ENCODE measurements at regions not wholly inside any gene's neighbourhood (a gene's known extent, or its start where the extent isn't known, plus 50 kb on each side); places are given as distances from the start of the nearest gene placed in this dataset.

GRCh38 chr7:109694149-109695071 lies 1124.7 kb downstream of the DNAJB9 start:
- no peaks in the 10 kb centered on the region for H3K4me1 ChIP-seq (ENCODE audit: control insufficient read depth, low read length)
- no peaks in the 10 kb centered on the region for H3K9me3 ChIP-seq (ENCODE audit: control insufficient read depth, insufficient read depth, low read length)
- no peaks in the 10 kb centered on the region for H3K27me3 ChIP-seq (ENCODE audit: control insufficient read depth, low read length)
- no peaks in the 10 kb centered on the region for H3K79me2 ChIP-seq (ENCODE audit: control insufficient read depth, low read length)
- H3K4me3 ChIP-seq (ENCODE audit: low read length) = no peak overlapping the region
- TF ChIP-seq CTCF (IDR thresholded peaks at IDR 0.05; ENCODE audit: low read depth, low read length, poor library complexity, severe bottlenecking) (no peak), EZH2phosphoT487 (IDR thresholded peaks at IDR 0.05; ENCODE audit: borderline replicate concordance, low read length) (no peak)
- H3K36me3 ChIP-seq (ENCODE audit: control insufficient read depth, low read length) = no peaks in the 10 kb centered on the region
- H3K27ac ChIP-seq (ENCODE audit: low read depth, low read length) = no peak overlapping the region
- no peaks in the 10 kb centered on the region for H4K20me1 ChIP-seq (ENCODE audit: control insufficient read depth, insufficient read depth, low read depth, low read length)
- H3K9me2 ChIP-seq (replicated peaks; ENCODE audit: control insufficient read depth, low read length) = no peaks in the 10 kb centered on the region
- H3F3A ChIP-seq (ENCODE audit: control insufficient read depth, insufficient read depth) = no peaks in the 10 kb centered on the region
- H3K4me2 ChIP-seq (ENCODE audit: low read length) = no peak overlapping the region

GRCh38 chr7:109695419-109695818 lies 1125.7 kb downstream of the DNAJB9 start:
- no peak overlapping the region for H3K27ac ChIP-seq (ENCODE audit: low read depth, low read length)
- no peaks in the 10 kb centered on the region for H3F3A ChIP-seq (ENCODE audit: control insufficient read depth, insufficient read depth)
- no peak overlapping the region for H3K4me2 ChIP-seq (ENCODE audit: low read length)
- no peaks in the 10 kb centered on the region for H3K27me3 ChIP-seq (ENCODE audit: control insufficient read depth, low read length)
- H3K4me3 ChIP-seq (ENCODE audit: low read length) = no peak overlapping the region
- no peaks in the 10 kb centered on the region for H3K4me1 ChIP-seq (ENCODE audit: control insufficient read depth, low read length)
- no peaks in the 10 kb centered on the region for H3K79me2 ChIP-seq (ENCODE audit: control insufficient read depth, low read length)
- H3K9me2 ChIP-seq (replicated peaks; ENCODE audit: control insufficient read depth, low read length) = no peaks in the 10 kb centered on the region
- H4K20me1 ChIP-seq (ENCODE audit: control insufficient read depth, insufficient read depth, low read depth, low read length) = no peaks in the 10 kb centered on the region
- no peaks in the 10 kb centered on the region for H3K9me3 ChIP-seq (ENCODE audit: control insufficient read depth, insufficient read depth, low read length)
- no peak for TF ChIP-seq EZH2phosphoT487 (IDR thresholded peaks at IDR 0.05; ENCODE audit: borderline replicate concordance, low read length)
- no peak for TF ChIP-seq CTCF (IDR thresholded peaks at IDR 0.05; ENCODE audit: low read depth, low read length, poor library complexity, severe bottlenecking)
- H3K36me3 ChIP-seq (ENCODE audit: control insufficient read depth, low read length) = no peaks in the 10 kb centered on the region

DNA sequence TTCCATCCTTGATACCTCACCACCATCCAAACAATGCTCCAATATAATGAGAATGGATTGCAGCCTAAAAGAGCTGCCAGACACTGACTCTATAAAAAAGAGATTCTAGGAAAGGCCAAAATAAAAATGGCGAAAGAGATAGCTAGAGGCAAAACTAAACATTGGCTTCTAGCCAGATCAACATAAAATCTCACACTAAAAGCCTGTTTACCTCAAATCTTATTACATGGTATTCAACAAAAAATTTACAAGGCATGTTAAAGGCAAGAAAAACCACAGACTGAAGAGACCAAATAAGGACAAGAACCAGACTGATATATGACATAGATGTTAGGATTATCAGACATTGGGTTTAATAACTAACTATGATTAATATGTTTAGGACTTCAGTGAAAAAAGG lies 1127.0 kb downstream of the DNAJB9 start:
- Histone ChIP-seq H3K9me3 (ENCODE audit: control insufficient read depth, insufficient read depth, low read length) (no peaks in the 10 kb centered on the region), H3K79me2 (ENCODE audit: control insufficient read depth, low read length) (no peaks in the 10 kb centered on the region), H3K36me3 (ENCODE audit: control insufficient read depth, low read length) (no peaks in the 10 kb centered on the region), H3K9me2 (replicated peaks; ENCODE audit: control insufficient read depth, low read length) (no peaks in the 10 kb centered on the region), H3K4me1 (ENCODE audit: control insufficient read depth, low read length) (no peaks in the 10 kb centered on the region), H3K27me3 (ENCODE audit: control insufficient read depth, low read length) (no peaks in the 10 kb centered on the region), H3K27ac (ENCODE audit: low read depth, low read length) (no peak overlapping the region), H3K4me3 (ENCODE audit: low read length) (no peak overlapping the region), H3F3A (ENCODE audit: control insufficient read depth, insufficient read depth) (no peaks in the 10 kb centered on the region), H4K20me1 (ENCODE audit: control insufficient read depth, insufficient read depth, low read depth, low read length) (no peaks in the 10 kb centered on the region), H3K4me2 (ENCODE audit: low read length) (no peak overlapping the region)
- no peak for TF ChIP-seq CTCF (IDR thresholded peaks at IDR 0.05; ENCODE audit: low read depth, low read length, poor library complexity, severe bottlenecking)
- TF ChIP-seq EZH2phosphoT487 (IDR thresholded peaks at IDR 0.05; ENCODE audit: borderline replicate concordance, low read length) = no peak
